Chondrocyte (in vitro differentiated cells): ENCODE measurements at regions not wholly inside any gene's neighbourhood (a gene's known extent, or its start where the extent isn't known, plus 50 kb on each side); places are given as distances from the start of the nearest gene placed in this dataset.
"Not testable (repeated sequence)": the region's sequence is repeated elsewhere in the genome, so short reads cannot be mapped to it uniquely, and the experiment has no call there.

ENCODE experiments used
- DNase-seq: peaks from one replicate; pipeline ENCODE4 v3.0.0; 2021; ENCODE audit warnings: mixed read lengths, low spot score
- H3K27ac Mint-ChIP-seq: one replicate; pipeline ENCODE4 v1.8.0; 2021; ENCODE audit warnings: mild to moderate bottlenecking, moderate library complexity, mixed read lengths; ENCODE audit not compliant: unreplicated experiment
- H3K27me3 Mint-ChIP-seq: 2 replicates; pipeline ENCODE4 v1.8.0; 2021; ENCODE audit warnings: low read depth, mixed read lengths
- H3K36me3 Mint-ChIP-seq: 2 replicates; pipeline ENCODE4 v1.8.0; 2021; ENCODE audit warnings: low read depth, mixed read lengths
- H3K4me1 Mint-ChIP-seq: 2 replicates; pipeline ENCODE4 v1.8.0; 2021; ENCODE audit warnings: low read depth, mild to moderate bottlenecking, mixed read lengths
- H3K4me3 Mint-ChIP-seq: one replicate; pipeline ENCODE4 v1.8.0; 2021; ENCODE audit warnings: mild to moderate bottlenecking, moderate library complexity, mixed read lengths; ENCODE audit not compliant: unreplicated experiment
- H3K9me3 Mint-ChIP-seq: 2 replicates; pipeline ENCODE4 v1.8.0; 2021; ENCODE audit warnings: low read depth, mixed read lengths
- TF ChIP-seq, protein P1 (sequence below): fragments of 200-600 bp; sonication (generic); IDR thresholded peaks from 2 replicates; pipeline ENCODE4 v1.5.0; 2021; ENCODE audit warnings: antibody characterized with exemption, mild to moderate bottlenecking, moderate library complexity

DNA sequence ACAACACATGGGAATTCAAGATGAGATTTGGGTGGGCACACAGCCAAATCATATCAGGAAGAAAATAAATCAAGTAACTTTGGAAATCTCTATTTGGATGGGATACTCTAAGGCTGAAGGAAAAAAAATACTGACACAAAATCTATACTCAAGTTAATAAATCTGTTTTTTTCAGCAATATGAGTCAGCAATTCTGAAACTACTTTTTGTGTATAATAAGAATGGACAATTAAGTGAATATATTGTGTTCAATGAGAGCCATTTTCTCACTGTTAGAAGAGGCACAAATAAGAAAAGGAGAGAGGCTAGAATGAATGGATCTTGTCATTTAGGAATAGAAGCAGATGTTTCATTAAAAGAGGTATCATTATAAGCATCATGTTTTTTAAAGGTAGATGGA, 651.0 kb downstream of the TAF11L14 start:
- no peak overlapping the region for H3K4me3 Mint-ChIP-seq
- H3K9me3 Mint-ChIP-seq, result peaks cover 4% of the 10 kb centered on the region
- no peak overlapping the region for H3K27ac Mint-ChIP-seq
- no peaks in the 10 kb centered on the region for H3K36me3 Mint-ChIP-seq
- no peaks in the 10 kb centered on the region for H3K4me1 Mint-ChIP-seq
- TF ChIP-seq, protein P1, sequence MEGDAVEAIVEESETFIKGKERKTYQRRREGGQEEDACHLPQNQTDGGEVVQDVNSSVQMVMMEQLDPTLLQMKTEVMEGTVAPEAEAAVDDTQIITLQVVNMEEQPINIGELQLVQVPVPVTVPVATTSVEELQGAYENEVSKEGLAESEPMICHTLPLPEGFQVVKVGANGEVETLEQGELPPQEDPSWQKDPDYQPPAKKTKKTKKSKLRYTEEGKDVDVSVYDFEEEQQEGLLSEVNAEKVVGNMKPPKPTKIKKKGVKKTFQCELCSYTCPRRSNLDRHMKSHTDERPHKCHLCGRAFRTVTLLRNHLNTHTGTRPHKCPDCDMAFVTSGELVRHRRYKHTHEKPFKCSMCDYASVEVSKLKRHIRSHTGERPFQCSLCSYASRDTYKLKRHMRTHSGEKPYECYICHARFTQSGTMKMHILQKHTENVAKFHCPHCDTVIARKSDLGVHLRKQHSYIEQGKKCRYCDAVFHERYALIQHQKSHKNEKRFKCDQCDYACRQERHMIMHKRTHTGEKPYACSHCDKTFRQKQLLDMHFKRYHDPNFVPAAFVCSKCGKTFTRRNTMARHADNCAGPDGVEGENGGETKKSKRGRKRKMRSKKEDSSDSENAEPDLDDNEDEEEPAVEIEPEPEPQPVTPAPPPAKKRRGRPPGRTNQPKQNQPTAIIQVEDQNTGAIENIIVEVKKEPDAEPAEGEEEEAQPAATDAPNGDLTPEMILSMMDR, result no peak
- H3K27me3 Mint-ChIP-seq, result no peaks in the 10 kb centered on the region
- DNase-seq, result no peak

DNA sequence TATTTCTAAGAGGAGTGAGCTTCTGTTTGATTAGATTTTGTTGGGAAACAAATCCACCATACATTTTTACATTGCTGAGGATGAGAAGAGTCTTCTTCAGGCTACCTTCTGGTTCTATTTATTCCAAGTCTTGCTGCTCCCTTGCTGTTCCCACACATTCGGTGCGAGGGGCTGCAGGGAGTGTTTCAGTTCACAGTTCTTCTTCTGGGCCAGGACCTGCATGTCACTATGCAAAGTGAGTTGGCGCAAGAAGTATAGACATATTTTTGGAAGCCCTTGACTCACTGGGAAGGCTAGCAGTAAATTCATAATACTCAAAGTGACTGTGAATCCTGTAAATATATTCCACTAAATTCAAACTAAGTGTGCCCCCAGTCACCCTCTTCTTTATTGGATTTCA, 657.9 kb downstream of the TAF11L14 start:
- no peak overlapping the region for H3K4me3 Mint-ChIP-seq
- TF ChIP-seq, protein P1, result no peak
- H3K27ac Mint-ChIP-seq, result no peak overlapping the region
- H3K36me3 Mint-ChIP-seq, result no peaks in the 10 kb centered on the region
- no peaks in the 10 kb centered on the region for H3K4me1 Mint-ChIP-seq
- H3K9me3 Mint-ChIP-seq, result no peaks in the 10 kb centered on the region
- no peak for DNase-seq
- no peaks in the 10 kb centered on the region for H3K27me3 Mint-ChIP-seq

DNA sequence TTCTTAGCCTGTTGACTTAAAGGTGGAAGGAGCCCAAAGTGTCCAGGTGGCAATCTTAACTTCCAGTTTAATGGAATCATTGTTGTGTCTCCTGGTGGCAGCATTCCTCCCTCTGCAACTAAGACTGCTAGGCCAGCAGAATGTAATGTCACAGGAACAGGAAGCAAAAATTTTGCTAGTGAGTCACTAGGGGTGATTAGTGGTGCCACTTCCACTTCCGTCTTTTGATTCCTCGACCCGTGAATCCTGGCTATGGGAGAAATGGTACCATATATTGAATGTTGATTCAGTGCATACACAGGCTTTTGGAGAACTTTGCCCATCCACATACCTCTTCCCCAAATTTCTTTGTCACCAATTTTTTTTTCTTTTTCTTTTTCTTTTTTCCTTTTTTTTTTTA, 661.4 kb downstream of the TAF11L14 start:
- DNase-seq, H3K9me3 Mint-ChIP-seq, H3K27ac Mint-ChIP-seq, H3K4me1 Mint-ChIP-seq, H3K36me3 Mint-ChIP-seq, H3K27me3 Mint-ChIP-seq, H3K4me3 Mint-ChIP-seq: not testable (repeated sequence)

DNA sequence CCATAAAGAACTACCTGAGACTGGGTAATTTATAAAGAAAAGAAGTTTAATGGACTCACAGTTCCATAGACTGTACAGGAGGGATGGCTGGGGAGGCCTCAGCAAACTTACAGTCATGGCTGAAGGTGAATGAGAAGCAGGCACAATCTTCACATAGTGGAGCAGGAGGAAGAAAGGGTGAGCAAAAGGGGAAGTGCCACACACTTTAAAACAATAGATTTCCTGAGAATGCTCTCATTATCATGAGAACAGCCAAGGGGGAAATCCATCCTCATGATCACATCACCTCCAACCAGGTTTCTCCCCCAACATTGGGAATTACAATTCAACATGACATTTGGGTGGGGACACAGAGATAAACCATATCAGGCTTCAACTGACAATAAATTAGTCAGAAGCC, 664.9 kb downstream of the TAF11L14 start:
- H3K9me3 Mint-ChIP-seq, result no peaks in the 10 kb centered on the region
- H3K27me3 Mint-ChIP-seq, result no peaks in the 10 kb centered on the region
- DNase-seq, result no peak
- no peaks in the 10 kb centered on the region for H3K4me1 Mint-ChIP-seq
- TF ChIP-seq, protein P1, result no peak
- no peaks in the 10 kb centered on the region for H3K36me3 Mint-ChIP-seq
- no peak overlapping the region for H3K27ac Mint-ChIP-seq
- no peak overlapping the region for H3K4me3 Mint-ChIP-seq

DNA sequence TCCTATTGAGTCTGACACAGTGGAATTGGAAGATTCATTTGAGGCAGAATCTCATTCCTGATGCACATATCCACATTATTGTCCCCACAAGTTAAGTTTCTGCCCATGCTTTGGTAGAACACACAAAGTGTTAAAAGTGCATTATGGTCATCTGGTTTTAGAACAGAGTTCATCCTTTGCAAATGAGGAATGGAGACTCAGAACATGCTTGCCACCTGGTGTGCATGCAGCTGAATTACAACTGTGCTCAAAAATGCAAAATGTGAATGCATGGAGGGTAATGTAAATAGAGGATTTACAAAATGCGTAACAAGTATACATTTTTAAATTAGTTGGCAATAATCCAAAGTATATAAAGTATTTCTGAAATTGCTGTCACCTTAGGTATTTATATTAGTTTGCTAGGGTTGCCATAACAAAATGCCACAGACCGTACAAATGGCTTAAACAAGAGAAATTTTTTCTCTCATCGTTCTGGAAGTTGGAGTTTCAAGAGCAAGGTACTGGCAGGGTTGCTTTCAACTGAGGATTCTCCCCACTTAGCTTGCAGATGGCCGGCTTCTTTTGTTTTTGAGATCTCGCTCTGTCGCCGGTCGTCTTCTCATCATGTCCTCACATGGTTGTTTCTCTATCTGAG, 671.1 kb downstream of the TAF11L14 start:
- H3K27me3 Mint-ChIP-seq, result peaks cover 2% of the 10 kb centered on the region
- TF ChIP-seq, protein P1, result peak; percentile 91
- no peaks in the 10 kb centered on the region for H3K36me3 Mint-ChIP-seq
- H3K27ac Mint-ChIP-seq, result no peak overlapping the region
- no peaks in the 10 kb centered on the region for H3K4me1 Mint-ChIP-seq
- DNase-seq, result no peak
- H3K9me3 Mint-ChIP-seq, result no peaks in the 10 kb centered on the region
- H3K4me3 Mint-ChIP-seq, result no peak overlapping the region

DNA sequence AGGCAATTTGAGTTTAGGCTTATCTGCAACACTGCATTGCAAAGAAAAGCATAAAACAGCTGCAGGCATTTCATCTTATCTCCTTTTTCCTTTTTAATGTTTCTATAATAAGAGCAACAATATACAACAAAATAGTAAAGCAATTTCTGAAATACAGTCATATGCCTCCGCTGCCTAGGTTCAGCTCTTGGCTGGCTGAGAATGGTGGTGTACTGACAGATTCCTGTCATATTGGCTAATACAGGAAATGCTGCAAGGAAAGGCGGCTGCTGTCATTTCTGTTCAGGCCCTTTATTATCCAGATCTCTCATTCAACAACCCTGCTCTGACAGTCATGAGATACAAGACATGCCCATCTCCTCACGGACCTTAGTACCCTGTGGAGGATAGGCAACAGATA, 677.0 kb downstream of the TAF11L14 start:
- no peak overlapping the region for H3K4me3 Mint-ChIP-seq
- TF ChIP-seq, protein P1, result no peak
- no peak for DNase-seq
- no peaks in the 10 kb centered on the region for H3K9me3 Mint-ChIP-seq
- no peak overlapping the region for H3K27ac Mint-ChIP-seq
- H3K27me3 Mint-ChIP-seq, result no peaks in the 10 kb centered on the region
- H3K36me3 Mint-ChIP-seq, result no peaks in the 10 kb centered on the region
- H3K4me1 Mint-ChIP-seq, result no peaks in the 10 kb centered on the region
